GM10248 (cell line): ENCODE measurements at regions not wholly inside any gene's neighbourhood (a gene's known extent, or its start where the extent isn't known, plus 50 kb on each side); places are given as distances from the start of the nearest gene placed in this dataset.

Experiments used
- CTCF ChIA-PET: fragments of 300-600 bp; sonication (Branson Sonifier 250); formaldehyde crosslinking; extraction: SDS; loops from one replicate; lab custom pipeline; 2021; ENCODE audit warnings: antibody characterized with exemption; lab: Yijun Ruan, JAX
- POLR2A ChIA-PET: fragments of 350-650 bp; sonication (Branson Sonifier 250); formaldehyde crosslinking; extraction: SDS; loops from one replicate; lab custom pipeline; 2020; ENCODE audit warnings: antibody characterized with exemption; lab: Yijun Ruan, JAX
- DNase-seq: peaks from one replicate; pipeline ENCODE4 v3.0.0; 2012; ENCODE audit errors: extremely low spot score
- TF ChIP-seq, protein P1 (sequence below): IDR thresholded peaks from 2 replicates; pipeline ENCODE4 v1.5.1; 2012; ENCODE audit warnings: mild to moderate bottlenecking, low read depth; ENCODE audit errors: extremely low read depth, missing control alignments, control extremely low read depth

DNA sequence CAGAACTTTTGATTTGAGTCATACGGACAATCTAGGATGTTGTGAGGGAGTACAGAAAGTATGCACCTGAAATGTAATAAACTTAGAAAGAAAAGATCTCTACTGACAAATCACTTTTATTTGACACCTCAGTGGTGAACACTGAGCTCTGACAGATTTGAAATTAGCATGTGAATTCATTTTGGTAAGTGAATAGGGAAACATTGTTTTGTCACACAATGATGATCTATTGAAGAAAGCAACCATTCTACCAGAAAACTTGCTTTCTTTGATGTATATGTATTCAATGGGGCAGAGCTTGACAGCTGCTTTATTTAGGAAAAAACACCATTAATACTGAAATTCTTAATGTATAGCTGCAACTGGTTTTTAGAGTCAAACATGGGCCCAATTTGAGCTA is 500.5 kb downstream of the CCDC85A start:
- DNase-seq: no peak
- TF ChIP-seq, protein P1, sequence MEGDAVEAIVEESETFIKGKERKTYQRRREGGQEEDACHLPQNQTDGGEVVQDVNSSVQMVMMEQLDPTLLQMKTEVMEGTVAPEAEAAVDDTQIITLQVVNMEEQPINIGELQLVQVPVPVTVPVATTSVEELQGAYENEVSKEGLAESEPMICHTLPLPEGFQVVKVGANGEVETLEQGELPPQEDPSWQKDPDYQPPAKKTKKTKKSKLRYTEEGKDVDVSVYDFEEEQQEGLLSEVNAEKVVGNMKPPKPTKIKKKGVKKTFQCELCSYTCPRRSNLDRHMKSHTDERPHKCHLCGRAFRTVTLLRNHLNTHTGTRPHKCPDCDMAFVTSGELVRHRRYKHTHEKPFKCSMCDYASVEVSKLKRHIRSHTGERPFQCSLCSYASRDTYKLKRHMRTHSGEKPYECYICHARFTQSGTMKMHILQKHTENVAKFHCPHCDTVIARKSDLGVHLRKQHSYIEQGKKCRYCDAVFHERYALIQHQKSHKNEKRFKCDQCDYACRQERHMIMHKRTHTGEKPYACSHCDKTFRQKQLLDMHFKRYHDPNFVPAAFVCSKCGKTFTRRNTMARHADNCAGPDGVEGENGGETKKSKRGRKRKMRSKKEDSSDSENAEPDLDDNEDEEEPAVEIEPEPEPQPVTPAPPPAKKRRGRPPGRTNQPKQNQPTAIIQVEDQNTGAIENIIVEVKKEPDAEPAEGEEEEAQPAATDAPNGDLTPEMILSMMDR: no peak
- CTCF ChIA-PET: no interaction called here
- POLR2A ChIA-PET: no interaction called here

DNA sequence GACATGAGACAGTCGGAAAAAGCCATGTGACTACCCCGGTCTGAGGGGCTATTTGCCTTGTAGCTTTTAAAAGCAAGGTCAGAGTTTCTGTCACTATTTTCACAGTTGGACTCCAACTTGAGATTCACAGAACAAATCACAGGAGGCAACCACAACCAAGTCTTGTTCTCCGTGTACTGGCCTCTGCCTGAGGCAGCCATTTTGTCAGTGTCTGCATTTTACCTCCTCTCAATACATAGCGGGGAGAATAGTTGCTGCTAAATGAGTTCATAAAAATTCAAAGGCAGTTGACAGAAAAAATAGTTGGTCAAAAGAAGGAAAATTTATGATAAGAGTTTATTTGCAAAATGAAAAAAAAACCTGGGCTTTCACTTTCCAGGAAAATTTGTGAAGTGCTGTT is 501.4 kb downstream of the CCDC85A start:
- TF ChIP-seq, protein P1: no peak
- no peak for DNase-seq
- POLR2A ChIA-PET: no interaction called here
- CTCF ChIA-PET: no interaction called here

DNA sequence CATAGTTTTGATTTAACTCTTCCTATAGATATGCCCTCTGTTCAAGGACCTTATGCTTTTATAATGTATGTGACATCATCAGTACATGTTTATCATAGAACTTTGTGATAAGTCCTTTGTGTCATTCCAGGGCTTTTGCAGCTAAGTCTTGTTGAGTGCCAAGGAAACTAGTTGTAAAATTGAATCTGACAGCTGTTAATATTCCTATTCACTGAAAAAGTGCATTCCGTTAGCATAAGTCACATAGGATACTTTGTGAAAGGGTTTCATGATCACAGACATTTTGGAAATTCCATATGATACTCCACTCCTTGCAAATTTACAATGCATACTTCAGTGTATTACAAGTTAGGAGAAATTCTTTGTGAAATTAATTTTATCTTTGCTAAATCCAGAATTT is 503.4 kb downstream of the CCDC85A start:
- POLR2A ChIA-PET: no interaction called here
- DNase-seq: no peak
- TF ChIP-seq, protein P1: no peak
- CTCF ChIA-PET: no interaction called here

DNA sequence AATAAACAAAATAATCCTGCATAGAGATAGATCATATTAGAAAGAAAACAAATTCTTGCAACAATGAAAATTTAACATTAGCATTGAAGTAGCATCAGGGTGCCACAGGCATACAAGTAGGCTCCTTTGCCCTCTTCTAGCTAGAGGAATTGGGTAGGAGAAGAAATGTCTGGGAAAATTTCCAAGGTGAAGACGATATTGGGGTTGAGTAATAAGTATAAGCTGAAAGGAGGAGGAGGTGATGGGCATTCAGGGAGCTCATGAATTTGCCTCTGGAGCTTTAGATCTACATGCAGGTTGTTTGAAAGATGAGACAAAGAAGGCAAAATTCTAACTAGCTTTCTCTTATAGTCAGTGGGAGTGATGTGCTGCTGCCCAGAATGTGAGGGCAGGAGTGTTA is 504.9 kb downstream of the CCDC85A start:
- CTCF ChIA-PET: interaction anchor here (0.8 to 1.5 kb wide), 3 partner anchors 17 to 19 kb away, joined by 3 to 4 read pairs (median 4); no protein-coding TSS in a partner anchor
- POLR2A ChIA-PET: no interaction called here
- TF ChIP-seq, protein P1: no peak
- no peak for DNase-seq

DNA sequence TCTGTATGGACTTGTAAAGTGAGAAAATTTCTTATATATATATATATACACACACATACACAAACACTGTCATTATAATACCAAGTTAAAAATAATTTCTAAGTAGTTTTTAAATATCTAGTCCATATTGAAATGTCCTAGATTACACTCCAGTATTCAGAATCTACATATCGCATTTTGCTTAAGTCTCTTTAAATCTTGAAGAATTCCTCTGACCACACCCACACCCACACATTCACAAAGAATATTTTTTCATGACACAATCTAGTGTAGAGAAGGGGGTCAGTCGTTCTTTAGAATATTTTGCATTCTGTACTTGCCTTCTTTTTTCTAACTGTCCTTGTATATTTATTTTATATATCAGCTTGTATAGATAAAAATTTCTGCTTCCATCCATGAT is 509.7 kb downstream of the CCDC85A start:
- POLR2A ChIA-PET: no interaction called here
- CTCF ChIA-PET: interaction anchor here (1.4 kb wide), 1 partner anchor 27 kb away, joined by 3 read pairs; no protein-coding TSS in a partner anchor
- TF ChIP-seq, protein P1: no peak
- DNase-seq: no peak

DNA sequence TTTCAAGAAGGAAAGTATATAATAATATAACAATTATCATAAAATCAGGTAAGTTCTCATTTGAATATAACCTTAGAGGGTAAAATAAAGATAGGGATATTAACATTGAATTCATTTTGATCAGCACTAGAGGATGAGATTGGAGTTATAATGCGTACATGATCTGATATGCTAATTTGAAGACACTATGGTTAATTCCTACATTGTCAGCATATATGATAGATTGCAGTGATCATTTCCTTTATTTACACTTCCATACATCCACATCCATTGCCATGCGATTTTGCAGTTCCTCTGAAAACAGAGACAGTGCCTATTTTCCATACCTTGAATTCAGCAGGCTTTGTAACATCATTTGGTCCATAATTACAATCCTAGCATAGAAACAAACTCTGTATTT is 519.2 kb downstream of the CCDC85A start:
- no peak for DNase-seq
- TF ChIP-seq, protein P1: no peak
- POLR2A ChIA-PET: no interaction called here
- CTCF ChIA-PET: no interaction called here
